MM.1S (cell line): ENCODE measurements at regions not wholly inside any gene's neighbourhood (a gene's known extent, or its start where the extent isn't known, plus 50 kb on each side); places are given as distances from the start of the nearest gene placed in this dataset.

Source experiments
- EZH2 ChIP-seq: fragments of 300-600 bp; sonication (generic); optimal IDR thresholded peaks from 2 replicates; pipeline ENCODE3; 2017; ENCODE audit warnings: low read depth, mild to moderate bottlenecking, antibody characterized with exemption, low read length, mixed read lengths
- TF ChIP-seq, protein P1 (sequence below): fragments of 300-600 bp; sonication (generic); IDR thresholded peaks from 2 replicates; pipeline ENCODE4 v1.5.1; 2016; ENCODE audit warnings: antibody characterized with exemption, low read length, mixed read lengths

DNA sequence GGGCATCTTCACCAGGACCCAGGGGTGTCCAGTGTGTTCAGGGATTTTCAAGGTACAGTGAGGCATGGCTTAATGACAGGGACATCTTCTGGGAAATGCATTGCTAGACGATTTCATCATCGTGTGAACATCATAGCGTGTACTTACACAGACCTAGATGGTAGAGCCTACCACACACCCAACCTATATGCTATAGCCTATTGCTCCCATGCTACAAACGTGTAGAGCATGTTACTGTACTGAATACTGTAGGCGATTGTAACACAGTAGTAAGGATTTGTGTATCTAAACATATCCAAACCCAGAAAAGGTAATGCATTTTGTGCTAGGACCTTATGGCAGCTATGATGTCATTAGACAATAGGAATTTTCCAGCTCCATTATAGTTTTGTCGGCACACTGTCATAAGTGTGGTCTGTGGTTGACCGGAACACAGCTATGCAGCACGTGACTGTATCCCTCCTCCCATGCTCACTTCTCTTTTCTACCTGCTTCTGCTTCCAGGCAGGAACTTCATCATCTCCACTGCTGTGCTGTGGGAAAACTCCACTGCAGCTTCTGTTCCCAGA, 416.2 kb upstream of the NFE2L3 start:
- TF ChIP-seq, protein P1, sequence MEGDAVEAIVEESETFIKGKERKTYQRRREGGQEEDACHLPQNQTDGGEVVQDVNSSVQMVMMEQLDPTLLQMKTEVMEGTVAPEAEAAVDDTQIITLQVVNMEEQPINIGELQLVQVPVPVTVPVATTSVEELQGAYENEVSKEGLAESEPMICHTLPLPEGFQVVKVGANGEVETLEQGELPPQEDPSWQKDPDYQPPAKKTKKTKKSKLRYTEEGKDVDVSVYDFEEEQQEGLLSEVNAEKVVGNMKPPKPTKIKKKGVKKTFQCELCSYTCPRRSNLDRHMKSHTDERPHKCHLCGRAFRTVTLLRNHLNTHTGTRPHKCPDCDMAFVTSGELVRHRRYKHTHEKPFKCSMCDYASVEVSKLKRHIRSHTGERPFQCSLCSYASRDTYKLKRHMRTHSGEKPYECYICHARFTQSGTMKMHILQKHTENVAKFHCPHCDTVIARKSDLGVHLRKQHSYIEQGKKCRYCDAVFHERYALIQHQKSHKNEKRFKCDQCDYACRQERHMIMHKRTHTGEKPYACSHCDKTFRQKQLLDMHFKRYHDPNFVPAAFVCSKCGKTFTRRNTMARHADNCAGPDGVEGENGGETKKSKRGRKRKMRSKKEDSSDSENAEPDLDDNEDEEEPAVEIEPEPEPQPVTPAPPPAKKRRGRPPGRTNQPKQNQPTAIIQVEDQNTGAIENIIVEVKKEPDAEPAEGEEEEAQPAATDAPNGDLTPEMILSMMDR = no peak
- no peak for TF ChIP-seq EZH2
